GM23338 (cell line): ENCODE measurements at regions not wholly inside any gene's neighbourhood (a gene's known extent, or its start where the extent isn't known, plus 50 kb on each side); places are given as distances from the start of the nearest gene placed in this dataset.

ENCODE experiments used
- ATAC-seq: fragments of 200-7000 bp; cut with Tn5 transposase; 3 replicates; pipeline ENCODE4 v1.9.1; 2020
- DNase-seq: peaks from one replicate; pipeline ENCODE4 v3.0.0-alpha.2; 2015; ENCODE audit warnings: low spot score
- H2AFZ ChIP-seq: fragments of 200-600 bp; sonication (generic); 2 replicates; pipeline ENCODE4 v1.8.0; 2016; ENCODE audit warnings: antibody characterized with exemption, mild to moderate bottlenecking, moderate library complexity
- H3F3A ChIP-seq: fragments of 200-600 bp; sonication (generic); replicated peaks from 2 replicates; pipeline ENCODE4 v1.8.0; 2017; ENCODE audit warnings: antibody characterized with exemption, mixed run types, low read depth
- H3K27ac ChIP-seq: fragments of 200-600 bp; sonication (generic); 2 replicates; pipeline ENCODE4 v1.6.1; 2016; ENCODE audit warnings: low read depth
- H3K27me3 ChIP-seq: fragments of 200-600 bp; sonication (generic); 2 replicates; pipeline ENCODE4 v1.8.0; 2016; ENCODE audit warnings: mild to moderate bottlenecking, mixed run types, moderate library complexity; ENCODE audit not compliant: insufficient read depth
- H3K36me3 ChIP-seq: fragments of 200-600 bp; sonication (generic); 2 replicates; pipeline ENCODE4 v1.8.0; 2016; ENCODE audit warnings: mild to moderate bottlenecking; ENCODE audit not compliant: insufficient read depth
- H3K4me1 ChIP-seq: fragments of 200-600 bp; sonication (generic); 2 replicates; pipeline ENCODE4 v1.8.0; 2016; ENCODE audit warnings: mild to moderate bottlenecking, moderate library complexity; ENCODE audit not compliant: insufficient read depth
- H3K4me2 ChIP-seq: fragments of 200-600 bp; sonication (generic); 2 replicates; pipeline ENCODE4 v1.7.1; 2017; ENCODE audit warnings: mixed run types
- H3K4me3 ChIP-seq: fragments of 200-600 bp; sonication (generic); 2 replicates; pipeline ENCODE4 v1.6.1; 2016; ENCODE audit warnings: mixed run types
- H3K79me2 ChIP-seq: fragments of 200-600 bp; sonication (generic); replicated peaks from 2 replicates; pipeline ENCODE4 v1.8.0; 2017; ENCODE audit warnings: mild to moderate bottlenecking; ENCODE audit not compliant: insufficient read depth
- H3K9me2 ChIP-seq: fragments of 200-600 bp; sonication (generic); 2 replicates; pipeline ENCODE4 v1.8.0; 2017; ENCODE audit not compliant: insufficient read depth
- H4K20me1 ChIP-seq: fragments of 200-600 bp; sonication (generic); replicated peaks from 2 replicates; pipeline ENCODE4 v1.8.0; 2017; ENCODE audit warnings: mild to moderate bottlenecking; ENCODE audit not compliant: insufficient read depth
- H3K27ac Mint-ChIP-seq: 2 replicates; pipeline ENCODE4 v1.8.0; 2020; ENCODE audit warnings: inconsistent platforms, mild to moderate bottlenecking, moderate library complexity, mixed read lengths
- H3K27me3 Mint-ChIP-seq: 3 replicates; pipeline ENCODE4 v1.8.0; 2022; ENCODE audit warnings: low read depth, mild to moderate bottlenecking, moderate library complexity, mixed read lengths, inconsistent platforms; ENCODE audit not compliant: insufficient read depth, poor library complexity
- H3K36me3 Mint-ChIP-seq: 3 replicates; pipeline ENCODE4 v1.8.0; 2021; ENCODE audit warnings: low read depth, mild to moderate bottlenecking, inconsistent platforms, moderate library complexity, mixed read lengths
- H3K4me1 Mint-ChIP-seq: 3 replicates; pipeline ENCODE4 v1.8.0; 2020; ENCODE audit warnings: mild to moderate bottlenecking, inconsistent platforms, mixed read lengths
- H3K4me3 Mint-ChIP-seq: 3 replicates; pipeline ENCODE4 v1.8.0; 2021; ENCODE audit warnings: moderate library complexity, mild to moderate bottlenecking, inconsistent platforms, mixed read lengths
- H3K9me3 Mint-ChIP-seq: 3 replicates; pipeline ENCODE4 v1.8.0; 2020; ENCODE audit warnings: moderate library complexity, mild to moderate bottlenecking, inconsistent platforms, mixed read lengths
- CREB1 ChIP-seq: fragments of 250-450 bp; sonication (Bioruptor Pico); IDR thresholded peaks from 2 replicates; pipeline ENCODE4 v1.5.0; 2020; ENCODE audit warnings: low read depth, mild to moderate bottlenecking, moderate library complexity
- ETS1 ChIP-seq: IDR thresholded peaks from 2 replicates; pipeline ENCODE4 v1.6.1; 2016; ENCODE audit warnings: antibody characterized with exemption
- NANOG ChIP-seq: IDR thresholded peaks from 2 replicates; pipeline ENCODE4 v1.6.1; 2016; ENCODE audit warnings: antibody characterized with exemption, borderline replicate concordance
- POLR2AphosphoS5 ChIP-seq: IDR thresholded peaks from 2 replicates; pipeline ENCODE4 v1.6.1; 2016; ENCODE audit warnings: antibody characterized with exemption, low read depth
- STAT1 ChIP-seq: IDR thresholded peaks from one replicate; pipeline ENCODE4 v1.6.1; 2016; ENCODE audit warnings: antibody characterized with exemption; ENCODE audit not compliant: unreplicated experiment
- ZNF114 ChIP-seq: fragments of 250-450 bp; sonication (Bioruptor Pico); IDR thresholded peaks from 2 replicates; pipeline ENCODE4 v1.5.0; 2020; ENCODE audit warnings: mild to moderate bottlenecking, moderate library complexity
- ZNF331 ChIP-seq: fragments of 250-450 bp; sonication (Bioruptor Pico); IDR thresholded peaks from 2 replicates; pipeline ENCODE4 v1.5.0; 2020; ENCODE audit warnings: low read depth, mild to moderate bottlenecking, moderate library complexity
- ZNF462 ChIP-seq: fragments of 250-450 bp; sonication (Bioruptor Pico); IDR thresholded peaks from 2 replicates; pipeline ENCODE4 v1.5.0; 2020; ENCODE audit warnings: mild to moderate bottlenecking, moderate library complexity
- TF ChIP-seq, protein P1 (sequence below): IDR thresholded peaks from one replicate; pipeline ENCODE4 v1.6.1; 2018; ENCODE audit warnings: antibody characterized with exemption; ENCODE audit not compliant: unreplicated experiment

DNA sequence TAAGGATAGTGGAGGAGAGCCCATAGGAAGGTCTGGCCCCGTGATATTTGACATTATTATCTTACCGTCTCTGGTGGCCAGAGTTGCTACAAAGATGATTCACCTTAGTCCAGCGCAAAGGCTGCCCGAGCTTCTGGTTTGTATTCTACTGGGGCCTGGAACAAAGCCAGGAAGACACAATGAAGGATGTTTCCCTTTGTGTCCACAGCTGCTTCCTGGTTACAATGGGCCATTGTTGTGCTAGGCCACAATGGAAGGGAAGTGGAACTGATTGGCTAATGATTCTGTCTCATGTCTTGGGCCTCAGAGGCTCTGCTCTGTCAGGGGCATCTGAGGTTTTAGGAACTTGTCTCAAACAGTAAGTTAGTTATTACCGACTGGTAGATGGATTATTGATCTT lies 132.2 kb downstream of the TDRD15 start:
- Mint-ChIP-seq H3K4me3 (no peak overlapping the region), H3K36me3 (no peaks in the 10 kb centered on the region), H3K27ac (no peak overlapping the region), H3K9me3 (no peaks in the 10 kb centered on the region), H3K4me1 (peaks cover 27% of the 10 kb centered on the region), H3K27me3 (peaks cover 4% of the 10 kb centered on the region)
- no peaks in the 10 kb centered on the region for H3K36me3 ChIP-seq
- no peaks in the 10 kb centered on the region for H3K27me3 ChIP-seq
- no peaks in the 10 kb centered on the region for H3F3A ChIP-seq
- no peak overlapping the region for H3K4me2 ChIP-seq
- TF ChIP-seq ZNF331 (CRISPR knock-in tag), result no peak
- TF ChIP-seq, protein P1, sequence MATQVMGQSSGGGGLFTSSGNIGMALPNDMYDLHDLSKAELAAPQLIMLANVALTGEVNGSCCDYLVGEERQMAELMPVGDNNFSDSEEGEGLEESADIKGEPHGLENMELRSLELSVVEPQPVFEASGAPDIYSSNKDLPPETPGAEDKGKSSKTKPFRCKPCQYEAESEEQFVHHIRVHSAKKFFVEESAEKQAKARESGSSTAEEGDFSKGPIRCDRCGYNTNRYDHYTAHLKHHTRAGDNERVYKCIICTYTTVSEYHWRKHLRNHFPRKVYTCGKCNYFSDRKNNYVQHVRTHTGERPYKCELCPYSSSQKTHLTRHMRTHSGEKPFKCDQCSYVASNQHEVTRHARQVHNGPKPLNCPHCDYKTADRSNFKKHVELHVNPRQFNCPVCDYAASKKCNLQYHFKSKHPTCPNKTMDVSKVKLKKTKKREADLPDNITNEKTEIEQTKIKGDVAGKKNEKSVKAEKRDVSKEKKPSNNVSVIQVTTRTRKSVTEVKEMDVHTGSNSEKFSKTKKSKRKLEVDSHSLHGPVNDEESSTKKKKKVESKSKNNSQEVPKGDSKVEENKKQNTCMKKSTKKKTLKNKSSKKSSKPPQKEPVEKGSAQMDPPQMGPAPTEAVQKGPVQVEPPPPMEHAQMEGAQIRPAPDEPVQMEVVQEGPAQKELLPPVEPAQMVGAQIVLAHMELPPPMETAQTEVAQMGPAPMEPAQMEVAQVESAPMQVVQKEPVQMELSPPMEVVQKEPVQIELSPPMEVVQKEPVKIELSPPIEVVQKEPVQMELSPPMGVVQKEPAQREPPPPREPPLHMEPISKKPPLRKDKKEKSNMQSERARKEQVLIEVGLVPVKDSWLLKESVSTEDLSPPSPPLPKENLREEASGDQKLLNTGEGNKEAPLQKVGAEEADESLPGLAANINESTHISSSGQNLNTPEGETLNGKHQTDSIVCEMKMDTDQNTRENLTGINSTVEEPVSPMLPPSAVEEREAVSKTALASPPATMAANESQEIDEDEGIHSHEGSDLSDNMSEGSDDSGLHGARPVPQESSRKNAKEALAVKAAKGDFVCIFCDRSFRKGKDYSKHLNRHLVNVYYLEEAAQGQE, result no peak
- TF ChIP-seq ZNF114 (CRISPR knock-in tag), result no peak
- TF ChIP-seq ETS1, result no peak
- TF ChIP-seq POLR2AphosphoS5, result no peak
- TF ChIP-seq CREB1 (CRISPR knock-in tag), result no peak
- TF ChIP-seq ZNF462 (CRISPR knock-in tag), result no peak
- TF ChIP-seq STAT1, result no peak
- no peak for TF ChIP-seq NANOG
- no peaks in the 10 kb centered on the region for H3K9me2 ChIP-seq
- H3K27ac ChIP-seq, result no peak overlapping the region
- no peak overlapping the region for H2AFZ ChIP-seq
- H4K20me1 ChIP-seq, result no peaks in the 10 kb centered on the region
- no peaks in the 10 kb centered on the region for H3K79me2 ChIP-seq
- no peak for DNase-seq
- ATAC-seq, result no peak
- no peaks in the 10 kb centered on the region for H3K4me1 ChIP-seq
- no peak overlapping the region for H3K4me3 ChIP-seq
